ENCODE measurements at regions not wholly inside any gene's neighbourhood (a gene's known extent, or its start where the extent isn't known, plus 50 kb on each side); places are given as distances from the start of the nearest gene placed in this dataset.

- FAIRE-seq (no peak), DNase-seq (ENCODE audit: low spot score) (no peak)
These were observed 207.4 kb downstream of the ADAM29 start for GRCh38 chr4:175125410-175126068.

DNA sequence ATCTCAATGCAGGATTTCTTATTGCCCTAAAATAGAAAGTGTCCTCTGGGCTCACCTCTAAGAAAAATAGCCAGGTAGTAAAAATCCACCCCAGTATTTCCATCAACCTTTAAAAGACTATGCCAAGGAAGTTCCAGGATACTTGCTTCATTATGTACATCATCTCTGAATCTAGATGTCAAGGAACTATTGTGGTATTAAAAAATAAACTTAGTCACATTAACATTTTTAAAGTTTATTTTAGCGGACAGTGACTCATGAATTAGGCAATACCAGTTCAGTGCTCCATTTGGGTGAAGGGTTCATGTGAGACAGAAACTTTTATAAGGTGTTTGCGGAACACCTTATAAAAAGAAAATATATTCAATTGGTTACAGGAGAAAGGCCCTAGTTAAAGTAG lies 209.2 kb downstream of the ADAM29 start:
- DNase-seq (ENCODE audit: low spot score) (no peak), FAIRE-seq (no peak)

- no peak for DNase-seq (ENCODE audit: low spot score)
- no peak for FAIRE-seq
These were observed 211.6 kb downstream of the ADAM29 start for GRCh38 chr4:175129797-175130196.

- FAIRE-seq = no peak
- DNase-seq (ENCODE audit: low spot score) = no peak
These were observed 221.0 kb downstream of the ADAM29 start for GRCh38 chr4:175139205-175139604.

- FAIRE-seq = no peak
- no peak for DNase-seq (ENCODE audit: low spot score)
These were observed 225.0 kb downstream of the ADAM29 start for GRCh38 chr4:175143116-175143515.

GRCh38 chr4:175146799-175147198 lies 228.6 kb downstream of the ADAM29 start:
- no peak for FAIRE-seq
- no peak for DNase-seq (ENCODE audit: low spot score)

DNA sequence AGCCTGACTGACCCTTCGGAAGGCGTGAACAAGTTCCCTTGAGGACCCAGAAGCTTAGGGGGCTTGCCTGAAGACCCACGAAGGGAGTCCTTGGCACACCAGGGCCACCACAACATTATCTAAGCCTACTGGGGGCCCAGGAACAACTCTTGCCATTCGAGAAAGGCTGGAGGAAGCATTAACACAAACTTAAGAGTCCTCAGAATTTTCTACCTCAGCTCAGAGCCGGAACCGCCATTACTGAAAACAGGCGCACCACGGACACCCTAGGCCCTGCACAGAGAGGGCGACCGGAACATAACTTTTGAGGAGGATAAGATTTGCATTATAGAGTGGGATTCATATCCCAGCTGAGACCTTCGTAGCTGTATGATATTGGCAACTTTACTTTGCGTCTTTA lies 229.1 kb downstream of the ADAM29 start:
- FAIRE-seq = no peak
- no peak for DNase-seq (ENCODE audit: low spot score)

- FAIRE-seq (no peak), DNase-seq (ENCODE audit: low spot score) (no peak)
These were observed 247.9 kb downstream of the ADAM29 start for GRCh38 chr4:175166020-175166419.

GRCh38 chr4:175176710-175177109 lies 258.6 kb downstream of the ADAM29 start:
- no peak for FAIRE-seq

DNA sequence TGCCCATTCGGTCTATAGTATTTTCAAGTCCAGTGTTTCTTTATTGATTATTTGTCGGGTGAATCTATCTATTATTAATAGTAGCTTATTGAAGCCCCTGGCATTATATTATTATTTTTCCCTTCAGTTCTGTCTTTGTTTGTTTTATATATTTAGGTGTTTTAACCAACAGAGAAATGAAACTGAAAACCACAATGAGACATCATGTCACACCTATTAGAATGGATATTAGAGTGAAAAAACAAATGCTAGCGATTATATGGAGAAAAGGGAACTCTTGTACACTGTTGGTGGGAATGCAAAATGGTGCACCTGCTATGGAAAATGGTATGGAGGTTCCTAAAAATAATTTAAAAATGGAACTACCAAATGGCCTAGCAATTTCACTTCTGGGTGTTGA lies 272.5 kb downstream of the ADAM29 start:
- FAIRE-seq (no peak), DNase-seq (ENCODE audit: low spot score) (no peak)

More at GRCh38 chr4:175176710-175177109, 258.6 kb downstream of the ADAM29 start:
- DNase-seq (ENCODE audit: low spot score) = no peak

DNA sequence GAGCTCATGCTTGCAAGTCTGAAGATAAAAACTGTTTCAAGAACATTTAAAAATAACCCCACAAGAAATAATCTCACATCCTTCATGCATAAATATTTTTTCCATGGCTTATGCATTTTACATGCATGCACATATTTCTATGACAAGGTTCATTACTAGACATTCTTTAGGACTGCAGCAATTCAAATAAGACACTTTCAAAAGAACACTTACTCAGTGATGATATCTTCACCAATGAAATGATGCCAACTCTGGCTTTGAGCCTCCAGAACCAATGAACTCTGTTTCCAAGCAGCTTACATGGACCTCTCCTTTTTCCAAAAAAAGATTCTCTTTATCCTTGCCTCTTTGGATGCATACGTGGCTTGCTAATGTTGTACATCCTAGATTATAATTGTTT lies 279.9 kb downstream of the ADAM29 start:
- FAIRE-seq = no peak
- no peak for DNase-seq (ENCODE audit: low spot score)

GRCh38 chr4:175215208-175215607 lies 297.1 kb downstream of the ADAM29 start:
- DNase-seq (ENCODE audit: low spot score) (no peak), FAIRE-seq (no peak)

GRCh38 chr4:175215657-175216056 lies 297.5 kb downstream of the ADAM29 start:
- DNase-seq (ENCODE audit: low spot score) = no peak
- FAIRE-seq = no peak

DNA sequence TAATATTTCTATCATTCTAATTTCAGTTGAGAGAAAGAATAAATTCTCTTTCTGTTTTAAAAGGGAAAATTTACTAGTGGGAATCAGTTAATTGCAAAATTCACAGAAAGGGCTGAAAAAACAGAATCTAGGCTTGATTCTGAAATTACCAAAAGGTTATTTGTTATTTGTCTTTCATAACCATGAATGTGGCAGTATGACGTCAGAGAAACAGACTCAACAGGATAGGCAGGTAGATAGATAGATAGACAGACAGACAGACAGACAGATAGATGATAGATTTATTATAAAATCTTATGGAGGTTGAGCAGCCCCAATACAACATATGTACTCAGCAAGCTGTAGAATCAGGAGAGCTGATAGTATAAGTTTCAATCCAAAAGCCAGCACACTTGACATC lies 311.0 kb downstream of the ADAM29 start:
- no peak for FAIRE-seq
- no peak for DNase-seq (ENCODE audit: low spot score)

GRCh38 chr4:175234162-175234561 lies 316.0 kb downstream of the ADAM29 start:
- DNase-seq (ENCODE audit: low spot score) (no peak), FAIRE-seq (no peak)

- no peak for DNase-seq (ENCODE audit: low spot score)
- FAIRE-seq = no peak
These were observed 320.8 kb downstream of the ADAM29 start for GRCh38 chr4:175238827-175239517.

- no peak for DNase-seq (ENCODE audit: low spot score)
- no peak for FAIRE-seq
These were observed 328.8 kb downstream of the ADAM29 start for GRCh38 chr4:175246941-175247340.

DNA sequence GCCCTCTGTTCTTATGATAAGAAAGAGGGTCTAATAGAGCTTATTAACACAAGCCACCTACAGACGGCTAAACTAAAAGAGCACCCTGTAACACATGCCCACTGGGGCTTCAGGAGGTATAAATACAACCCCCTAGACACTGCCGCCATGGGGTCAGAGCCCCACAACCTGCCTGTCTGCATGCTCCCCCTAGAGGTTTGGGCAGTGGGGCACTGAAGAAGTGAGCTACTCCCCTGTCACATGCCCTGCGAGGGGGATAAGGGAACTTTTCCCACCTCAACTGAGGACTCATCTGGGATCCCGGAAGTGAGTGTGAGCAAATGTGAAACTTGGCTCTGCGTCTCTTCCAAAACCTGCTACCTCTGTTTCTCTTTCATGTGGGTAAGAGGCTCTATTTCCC lies 334.5 kb downstream of the ADAM29 start:
- no peak for DNase-seq (ENCODE audit: low spot score)

GRCh38 chr4:175253184-175253902 lies 335.2 kb downstream of the ADAM29 start:
- DNase-seq (ENCODE audit: low spot score) (no peak), FAIRE-seq (no peak)

More for the DNA sequence above, 334.5 kb downstream of the ADAM29 start:
- FAIRE-seq = no peak

GRCh38 chr4:175263537-175263936 lies 345.4 kb downstream of the ADAM29 start:
- no peak for FAIRE-seq
- no peak for DNase-seq (ENCODE audit: low spot score)

DNA sequence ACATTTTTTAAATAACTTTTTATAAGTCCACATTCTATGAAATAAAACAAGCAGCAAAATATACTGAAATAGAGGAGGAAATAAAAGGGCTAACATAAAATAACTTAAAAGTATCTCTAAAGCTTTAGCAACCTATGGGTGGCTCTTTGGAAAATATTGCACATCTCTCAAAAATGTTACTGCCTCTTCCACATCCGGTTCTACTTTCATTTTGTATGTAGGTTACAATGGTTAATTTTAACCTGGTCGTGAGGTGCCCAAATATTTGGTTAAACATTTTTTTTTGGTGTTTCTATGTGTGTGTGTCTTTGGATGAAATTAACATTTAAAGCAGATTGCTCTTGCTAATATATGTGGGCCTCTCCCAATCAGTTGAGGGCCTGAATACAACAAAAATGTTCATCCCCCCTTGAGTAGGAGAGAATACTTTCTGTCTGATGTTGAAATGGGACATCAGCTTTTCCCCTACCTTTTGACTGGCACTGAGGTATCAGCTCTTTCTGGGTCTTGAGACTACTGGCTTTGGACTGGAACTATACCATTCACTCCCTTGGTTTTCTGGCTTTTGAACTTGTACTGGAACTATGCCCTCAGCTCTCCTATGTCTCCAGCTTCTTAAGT lies 353.0 kb downstream of the ADAM29 start:
- no peak for FAIRE-seq

More for the DNA sequence above, 353.0 kb downstream of the ADAM29 start:
- DNase-seq (ENCODE audit: low spot score) = no peak
